ENCODE measurements at regions not wholly inside any gene's neighbourhood (a gene's known extent, or its start where the extent isn't known, plus 50 kb on each side); places are given as distances from the start of the nearest gene placed in this dataset.
"Not testable (repeated sequence)": the region's sequence is repeated elsewhere in the genome, so short reads cannot be mapped to it uniquely, and the experiment has no call there.

- Histone ChIP-seq H3K4me2 (ENCODE audit: insufficient read depth in 1 of 2, low read depth in 2 of 2, low read length in 2 of 2) (no peak overlapping the region), H3K27me3 (replicated peaks in 1 of 4; ENCODE audit: control insufficient read depth in 3 of 4, extremely low read depth in 1 of 4, insufficient read depth in 3 of 4, low read length in 3 of 4) (no peaks in the 10 kb centered on the region), H3K27ac (ENCODE audit: low read depth, low read length) (no peak overlapping the region), H4K20me1 (replicated peaks in 1 of 2; ENCODE audit: control insufficient read depth in 1 of 2, insufficient read depth in 2 of 2, low read length in 2 of 2) (no peaks in the 10 kb centered on the region), H3K4me1 (replicated peaks in 1 of 4; ENCODE audit: control insufficient read depth in 3 of 4, insufficient read depth in 4 of 4, low read length in 3 of 4) (no peaks in the 10 kb centered on the region), H3K56ac (replicated peaks; ENCODE audit: insufficient read length, low read depth, low read length) (no peak overlapping the region), H2BK15ac (ENCODE audit: low read length) (no peak overlapping the region), H3K36me3 (ENCODE audit: control insufficient read depth in 2 of 4, insufficient read depth in 4 of 4, low read length in 3 of 4) (no peaks in the 10 kb centered on the region), H2BK12ac (ENCODE audit: low read depth, low read length) (no peak overlapping the region), H2BK5ac (ENCODE audit: low read depth, low read length) (no peak overlapping the region), H3K23me2 (ENCODE audit: low read depth, low read length) (no peaks in the 10 kb centered on the region), H3K23ac (ENCODE audit: insufficient read length) (no peak overlapping the region), H2BK20ac (ENCODE audit: low read length) (no peak overlapping the region), H2BK120ac (replicated peaks; ENCODE audit: low read depth, low read length) (no peak overlapping the region), H3K4me3 (ENCODE audit: extremely low read depth in 1 of 4, insufficient read depth in 2 of 4, low read depth in 3 of 4, low read length in 4 of 4) (no peak overlapping the region), H4K8ac (ENCODE audit: extremely low read depth, insufficient read depth, low read length) (no peak overlapping the region), H3K4ac (replicated peaks; ENCODE audit: insufficient read length, low read depth, low read length) (no peak overlapping the region), H3K14ac (ENCODE audit: insufficient read length) (no peak overlapping the region), H2AFZ (ENCODE audit: low read length) (no peak overlapping the region), H4K5ac (ENCODE audit: insufficient read length, low read depth, low read length) (no peak overlapping the region), H3K79me1 (ENCODE audit: low read depth, low read length) (no peaks in the 10 kb centered on the region), H3K18ac (ENCODE audit: extremely low read depth, low read length) (no peak overlapping the region), H4K91ac (replicated peaks; ENCODE audit: insufficient read length, low read length) (no peak overlapping the region), H2AK5ac (ENCODE audit: low read depth, low read length) (no peak overlapping the region), H3K9me3 (ENCODE audit: insufficient read depth in 2 of 2, low read depth in 1 of 2, low read length in 1 of 2) (no peaks in the 10 kb centered on the region), H3K9ac (replicated peaks in 1 of 4; ENCODE audit: extremely low read depth in 1 of 4, low read depth in 3 of 4, low read length in 3 of 4) (no peak overlapping the region), H3K79me2 (ENCODE audit: control insufficient read depth in 1 of 2, insufficient read depth in 2 of 2, low read length in 2 of 2) (no peaks in the 10 kb centered on the region)
- FAIRE-seq = no peak
- DNase-seq (ENCODE audit: low read depth in 1 of 2, low spot score in 2 of 2) = no peak
- CTCF ChIA-PET (ENCODE audit: partially characterized antibody) = no interaction called here
- 92% methylated on average over 9 of the region's 9 CpGs; no CpG with 5 or more reads in 1 of the 2 experiments for WGBS, 2 experiments (ENCODE audit: extremely low coverage in 1 of 2, insufficient coverage in 1 of 2, insufficient read length in 1 of 2, insufficient replicate concordance in 2 of 2, low coverage in 1 of 2, low lambda C conversion rate in 2 of 2, missing lambda C conversion rate in 1 of 2)
- POLR2A ChIA-PET (ENCODE audit: partially characterized antibody) = no interaction called here
- TF ChIP-seq POLR2AphosphoS5 (IDR thresholded peaks at IDR 0.05; ENCODE audit: low read depth, low read length) = no peak
Observed at GRCh38 chrX:817759-818300, 187.2 kb downstream of the SHOX start.

- H3K27me3 ChIP-seq (replicated peaks in 1 of 4; ENCODE audit: control insufficient read depth in 3 of 4, extremely low read depth in 1 of 4, insufficient read depth in 3 of 4, low read length in 3 of 4); CTCF ChIA-PET (ENCODE audit: partially characterized antibody); H3K79me2 ChIP-seq (ENCODE audit: control insufficient read depth in 1 of 2, insufficient read depth in 2 of 2, low read length in 2 of 2); FAIRE-seq; H3K9me3 ChIP-seq (ENCODE audit: insufficient read depth in 2 of 2, low read depth in 1 of 2, low read length in 1 of 2); H4K5ac ChIP-seq (ENCODE audit: insufficient read length, low read depth, low read length); H3K36me3 ChIP-seq (ENCODE audit: control insufficient read depth in 2 of 4, insufficient read depth in 4 of 4, low read length in 3 of 4); H2BK5ac ChIP-seq (ENCODE audit: low read depth, low read length); H4K20me1 ChIP-seq (replicated peaks in 1 of 2; ENCODE audit: control insufficient read depth in 1 of 2, insufficient read depth in 2 of 2, low read length in 2 of 2); H4K8ac ChIP-seq (ENCODE audit: extremely low read depth, insufficient read depth, low read length); H3K14ac ChIP-seq (ENCODE audit: insufficient read length); H2AFZ ChIP-seq (ENCODE audit: low read length); H2AK5ac ChIP-seq (ENCODE audit: low read depth, low read length); H4K91ac ChIP-seq (replicated peaks; ENCODE audit: insufficient read length, low read length); H3K56ac ChIP-seq (replicated peaks; ENCODE audit: insufficient read length, low read depth, low read length); POLR2A ChIA-PET (ENCODE audit: partially characterized antibody); H3K23me2 ChIP-seq (ENCODE audit: low read depth, low read length); H2BK20ac ChIP-seq (ENCODE audit: low read length); H3K4me3 ChIP-seq (ENCODE audit: extremely low read depth in 1 of 4, insufficient read depth in 2 of 4, low read depth in 3 of 4, low read length in 4 of 4); H3K4me2 ChIP-seq (ENCODE audit: insufficient read depth in 1 of 2, low read depth in 2 of 2, low read length in 2 of 2); H3K9ac ChIP-seq (replicated peaks in 1 of 4; ENCODE audit: extremely low read depth in 1 of 4, low read depth in 3 of 4, low read length in 3 of 4); H3K79me1 ChIP-seq (ENCODE audit: low read depth, low read length); H2BK12ac ChIP-seq (ENCODE audit: low read depth, low read length); H3K4me1 ChIP-seq (replicated peaks in 1 of 4; ENCODE audit: control insufficient read depth in 3 of 4, insufficient read depth in 4 of 4, low read length in 3 of 4); H3K4ac ChIP-seq (replicated peaks; ENCODE audit: insufficient read length, low read depth, low read length); DNase-seq (ENCODE audit: low read depth in 1 of 2, low spot score in 2 of 2); H2BK15ac ChIP-seq (ENCODE audit: low read length); H3K27ac ChIP-seq (ENCODE audit: low read depth, low read length); H3K23ac ChIP-seq (ENCODE audit: insufficient read length); H3K18ac ChIP-seq (ENCODE audit: extremely low read depth, low read length); H2BK120ac ChIP-seq (replicated peaks; ENCODE audit: low read depth, low read length): not testable (repeated sequence)
- 94% methylated on average over 9 of the region's 9 CpGs; no CpG with 5 or more reads in 1 of the 2 experiments for WGBS, 2 experiments (ENCODE audit: extremely low coverage in 1 of 2, insufficient coverage in 1 of 2, insufficient read length in 1 of 2, insufficient replicate concordance in 2 of 2, low coverage in 1 of 2, low lambda C conversion rate in 2 of 2, missing lambda C conversion rate in 1 of 2)
Observed at GRCh38 chrX:817147-817546, 186.6 kb downstream of the SHOX start.

Data from H1 (cell line).